ENCODE measurements at regions not wholly inside any gene's neighbourhood (a gene's known extent, or its start where the extent isn't known, plus 50 kb on each side); places are given as distances from the start of the nearest gene placed in this dataset.

DNA sequence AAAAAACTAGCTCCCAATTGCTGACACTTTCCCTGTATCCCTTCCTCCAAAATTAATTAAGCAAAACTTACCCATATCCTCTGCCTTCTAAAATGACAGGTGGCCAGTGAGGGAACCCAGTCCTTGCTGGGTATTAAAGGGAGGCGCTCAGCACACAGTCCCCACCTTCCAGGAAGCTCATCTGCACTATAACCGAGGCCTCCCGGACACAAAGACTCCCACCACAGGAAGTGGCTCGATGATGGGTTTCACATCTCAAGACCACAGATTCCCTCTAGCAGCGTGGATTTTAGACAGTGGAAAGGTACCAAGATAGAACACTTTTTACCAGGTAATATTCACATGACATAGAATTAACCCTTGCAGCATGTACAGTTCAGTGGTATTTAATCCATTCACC lies 126.8 kb upstream of the NCOR2 start:
- H3K4me3 ChIP-seq: peak overlapping the region in 1 of 10 experiments; percentile 18; a peak in 1 of 20 replicates
- peaks cover 0 to 9% (median 0%) of the 10 kb centered on the region in 11 experiments; a peak in 1 of 22 replicates for H3K36me3 ChIP-seq
- H3K4me2 ChIP-seq: peak overlapping the region; percentile 74 to 92 (median 82)
- peaks cover 18 to 30% (median 23%) of the 10 kb centered on the region in 11 experiments for H3K9me3 ChIP-seq (replicated peaks in 1 of 11)
- no peaks in the 10 kb centered on the region; a peak in 2 of 22 replicates for H3K27me3 ChIP-seq
- peaks cover 33 to 56% (median 50%) of the 10 kb centered on the region in 10 experiments for H3K4me1 ChIP-seq
- peak overlapping the region in 5 of 11 experiments; percentile 17 to 40 (median 25); a peak in 4 of 22 replicates for H3K27ac ChIP-seq
- no peaks in the 10 kb centered on the region for H4K20me1 ChIP-seq
- H3K9ac ChIP-seq: peak overlapping the region in 2 of 11 experiments; percentile 5 to 16; a peak in 1 of 22 replicates
- no peak for TF ChIP-seq Cebpa-rat (IDR thresholded peaks at IDR 0.05)

DNA sequence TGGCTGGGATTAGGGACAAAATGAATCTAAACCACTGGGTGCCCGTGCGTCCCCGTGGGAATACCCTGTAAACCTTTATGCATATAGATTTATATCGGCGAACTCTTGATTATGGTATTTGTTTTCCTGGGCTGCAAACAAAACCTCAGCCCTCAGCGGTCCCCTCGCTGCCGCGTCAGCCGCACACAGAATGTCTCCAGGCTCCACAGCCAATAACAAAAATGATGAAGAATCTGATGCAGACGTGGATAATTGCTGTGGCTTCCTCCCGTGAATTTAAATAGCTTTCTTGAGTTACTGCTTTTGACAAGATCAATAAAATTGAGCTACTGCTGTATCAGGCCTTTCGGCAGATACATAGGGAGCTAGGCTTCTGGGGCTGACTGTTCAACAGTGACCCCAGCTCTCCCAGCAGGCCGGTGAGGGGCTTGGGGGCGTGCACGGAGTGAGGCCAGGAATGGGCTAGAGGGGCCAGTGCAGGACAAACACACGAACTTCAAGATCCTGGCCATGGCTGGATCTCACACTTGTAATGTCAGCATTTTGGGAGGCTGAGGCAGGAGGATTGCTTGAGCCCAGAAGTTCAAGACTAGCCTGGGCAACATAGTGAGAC lies 125.8 kb upstream of the NCOR2 start:
- no peak overlapping the region for H3K9ac ChIP-seq
- H3K9me3 ChIP-seq (replicated peaks in 1 of 11): peaks cover 18 to 30% (median 23%) of the 10 kb centered on the region in 11 experiments
- no peak for TF ChIP-seq Cebpa-rat (IDR thresholded peaks at IDR 0.05)
- peak overlapping the region in 9 of 11 experiments; percentile 74 to 92 (median 82); a peak in 13 of 22 replicates for H3K4me2 ChIP-seq
- H4K20me1 ChIP-seq: no peaks in the 10 kb centered on the region
- peaks cover 0 to 9% (median 0%) of the 10 kb centered on the region in 11 experiments; a peak in 1 of 22 replicates for H3K36me3 ChIP-seq
- H3K27ac ChIP-seq: peak overlapping the region in 2 of 11 experiments; percentile 22 to 40; a peak in 3 of 22 replicates
- peaks cover 43 to 65% (median 60%) of the 10 kb centered on the region in 10 experiments for H3K4me1 ChIP-seq
- no peak overlapping the region for H3K4me3 ChIP-seq
- H3K27me3 ChIP-seq: no peaks in the 10 kb centered on the region; a peak in 1 of 22 replicates

DNA sequence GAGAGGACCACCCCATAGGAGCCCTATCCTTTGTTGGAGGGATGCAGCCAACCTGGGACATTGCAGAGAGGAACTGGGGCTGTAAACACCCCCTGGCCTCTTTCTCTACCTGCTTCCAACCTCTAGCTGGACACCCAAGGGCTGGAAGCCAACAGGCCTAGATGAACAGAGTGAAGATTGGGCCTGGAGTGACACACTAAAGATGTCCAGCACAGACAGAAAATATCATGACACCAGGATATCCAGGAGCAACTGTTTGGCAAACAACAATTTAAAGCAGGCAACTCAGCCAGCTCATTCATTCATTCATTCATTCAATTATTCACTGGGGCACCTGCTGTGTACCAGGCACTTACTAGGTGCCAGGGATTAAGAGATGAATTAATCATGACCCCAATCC lies 125.0 kb upstream of the NCOR2 start:
- H4K20me1 ChIP-seq: no peaks in the 10 kb centered on the region
- H3K27me3 ChIP-seq: no peaks in the 10 kb centered on the region
- H3K9ac ChIP-seq: no peak overlapping the region
- no peak overlapping the region for H3K4me3 ChIP-seq
- H3K36me3 ChIP-seq: peaks cover 0 to 9% (median 0%) of the 10 kb centered on the region in 11 experiments; a peak in 1 of 22 replicates
- peaks cover 18 to 30% (median 23%) of the 10 kb centered on the region in 11 experiments for H3K9me3 ChIP-seq (replicated peaks in 1 of 11)
- no peak overlapping the region for H3K4me2 ChIP-seq
- H3K4me1 ChIP-seq: peaks cover 51 to 72% (median 68%) of the 10 kb centered on the region in 10 experiments
- TF ChIP-seq Cebpa-rat (IDR thresholded peaks at IDR 0.05): no peak
- no peak overlapping the region for H3K27ac ChIP-seq

DNA sequence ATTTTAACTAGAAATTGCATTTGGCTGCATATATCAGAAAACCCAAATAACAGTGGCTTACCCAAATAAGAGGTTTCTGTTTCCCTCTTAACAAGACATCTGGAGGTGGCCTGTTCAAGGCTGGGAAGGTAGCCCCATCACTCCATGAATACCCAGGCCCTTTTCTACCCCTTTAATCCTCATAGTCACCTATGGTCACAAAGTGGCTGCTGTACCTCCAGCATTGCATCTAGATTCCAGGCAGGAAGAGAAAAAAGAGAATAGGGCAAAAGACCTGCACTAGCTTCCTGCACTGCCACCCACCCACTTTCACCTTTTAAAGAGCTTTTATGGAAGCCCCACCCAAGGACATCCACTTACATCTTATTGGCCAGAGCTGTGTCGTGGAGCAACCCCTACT lies 124.0 kb upstream of the NCOR2 start:
- H3K4me2 ChIP-seq: no peak overlapping the region
- peaks cover 18 to 25% (median 21%) of the 10 kb centered on the region in 11 experiments for H3K9me3 ChIP-seq (replicated peaks in 1 of 11)
- H3K27me3 ChIP-seq: no peaks in the 10 kb centered on the region
- H4K20me1 ChIP-seq: no peaks in the 10 kb centered on the region
- no peak overlapping the region for H3K9ac ChIP-seq
- no peak overlapping the region for H3K27ac ChIP-seq
- peaks cover 0 to 9% (median 0%) of the 10 kb centered on the region in 11 experiments; a peak in 1 of 22 replicates for H3K36me3 ChIP-seq
- peaks cover 58 to 73% (median 70%) of the 10 kb centered on the region in 10 experiments for H3K4me1 ChIP-seq
- H3K4me3 ChIP-seq: no peak overlapping the region
- TF ChIP-seq Cebpa-rat (IDR thresholded peaks at IDR 0.05): no peak

DNA sequence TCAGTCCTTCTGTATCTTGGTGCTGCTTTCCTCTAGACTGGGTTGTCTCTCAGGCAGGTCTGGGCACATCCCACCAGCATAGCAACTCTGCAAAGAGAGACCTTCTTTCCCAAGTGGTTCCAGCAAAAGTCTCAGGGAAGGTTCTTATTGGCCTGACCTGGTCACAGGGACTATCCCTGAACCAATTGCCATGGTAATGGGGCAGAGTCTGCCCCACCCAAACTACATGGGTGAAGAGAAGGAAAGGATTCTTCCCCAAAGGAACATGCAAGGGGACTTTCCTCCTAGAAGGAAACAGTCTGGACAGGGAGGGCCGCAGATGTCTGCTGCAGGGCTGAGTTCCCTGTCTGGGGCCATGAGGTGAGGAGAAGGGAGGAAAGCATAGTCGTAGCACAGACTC lies 122.2 kb upstream of the NCOR2 start:
- Histone ChIP-seq H4K20me1 (no peaks in the 10 kb centered on the region), H3K4me2 (peak overlapping the region; percentile 66 to 95 (median 79); a peak in 18 of 22 replicates), H3K4me3 (no peak overlapping the region), H3K9me3 (replicated peaks in 1 of 11) (peaks cover 18 to 25% (median 21%) of the 10 kb centered on the region in 11 experiments), H3K9ac (no peak overlapping the region), H3K27me3 (no peaks in the 10 kb centered on the region), H3K4me1 (peaks cover 68 to 76% (median 73%) of the 10 kb centered on the region in 10 experiments), H3K27ac (peak overlapping the region in 4 of 11 experiments; percentile 44 to 84 (median 78); a peak in 5 of 22 replicates), H3K36me3 (peaks cover 0 to 9% (median 0%) of the 10 kb centered on the region in 11 experiments; a peak in 1 of 22 replicates)
- no peak for TF ChIP-seq Cebpa-rat (IDR thresholded peaks at IDR 0.05)

DNA sequence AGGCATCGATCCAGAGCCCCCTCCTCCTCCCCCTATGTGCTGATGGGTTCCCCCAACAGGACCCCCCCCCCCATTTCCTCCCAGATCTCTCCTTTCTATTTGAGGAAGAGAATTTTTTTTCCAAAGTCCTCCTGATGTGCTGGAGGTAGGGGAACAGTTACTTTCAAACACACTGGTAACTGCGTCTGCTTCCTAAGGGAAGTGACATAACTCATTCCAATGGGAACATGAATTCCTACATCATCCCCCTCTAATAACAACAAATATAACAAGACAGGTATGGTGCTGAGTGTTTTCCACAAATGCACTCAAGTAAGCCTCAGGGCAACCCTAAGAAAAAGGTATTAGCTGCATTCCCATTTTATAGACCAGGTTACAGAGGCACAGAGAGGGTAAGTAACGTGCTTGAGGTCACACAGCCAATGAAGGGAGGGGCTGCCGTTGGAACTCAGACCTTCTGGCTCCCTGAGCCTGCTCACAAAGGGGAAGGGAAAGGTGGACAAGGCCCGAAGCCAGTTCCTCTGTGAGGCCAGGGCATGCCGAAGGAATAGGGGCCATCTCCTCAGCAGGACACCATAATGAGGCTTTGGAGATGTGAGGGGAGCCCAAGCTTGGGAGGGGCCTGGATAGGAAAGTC lies 121.1 kb upstream of the NCOR2 start:
- Histone ChIP-seq H3K36me3 (peaks cover 0 to 9% (median 0%) of the 10 kb centered on the region in 11 experiments; a peak in 1 of 22 replicates), H3K4me2 (peak overlapping the region; percentile 66 to 95 (median 79)), H3K27ac (peak overlapping the region in 10 of 11 experiments; percentile 29 to 84 (median 76); a peak in 19 of 22 replicates), H3K4me1 (peaks cover 65 to 76% (median 71%) of the 10 kb centered on the region in 10 experiments), H4K20me1 (no peaks in the 10 kb centered on the region), H3K9me3 (replicated peaks in 1 of 11) (peaks cover 18 to 24% (median 21%) of the 10 kb centered on the region in 11 experiments), H3K27me3 (no peaks in the 10 kb centered on the region), H3K9ac (peak overlapping the region in 10 of 11 experiments; percentile 11 to 75 (median 64); a peak in 17 of 22 replicates), H3K4me3 (peak overlapping the region in 3 of 10 experiments; percentile 18 to 32 (median 24); a peak in 5 of 20 replicates)
- TF ChIP-seq Cebpa-rat (IDR thresholded peaks at IDR 0.05): no peak

DNA sequence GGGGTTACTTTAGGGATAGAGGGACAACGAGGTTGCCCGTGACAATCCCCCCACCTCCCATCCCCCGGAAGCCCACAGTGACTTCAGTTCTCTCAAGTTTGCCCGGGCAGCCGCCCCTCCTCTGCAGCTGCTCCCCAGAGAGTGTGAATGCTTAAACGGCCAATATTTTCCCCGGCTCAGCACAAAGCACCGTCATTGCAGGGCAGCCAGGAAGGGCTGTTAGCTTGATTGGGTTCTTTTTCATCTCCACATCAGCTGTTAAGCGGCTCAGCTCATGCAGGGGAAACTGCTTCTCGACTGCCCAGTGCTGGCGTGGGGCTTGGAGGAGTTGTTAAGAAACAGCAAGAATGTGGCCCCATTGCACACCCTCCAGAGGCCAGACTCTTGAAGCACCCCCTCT lies 120.5 kb upstream of the NCOR2 start:
- no peak for TF ChIP-seq Cebpa-rat (IDR thresholded peaks at IDR 0.05)

DNA sequence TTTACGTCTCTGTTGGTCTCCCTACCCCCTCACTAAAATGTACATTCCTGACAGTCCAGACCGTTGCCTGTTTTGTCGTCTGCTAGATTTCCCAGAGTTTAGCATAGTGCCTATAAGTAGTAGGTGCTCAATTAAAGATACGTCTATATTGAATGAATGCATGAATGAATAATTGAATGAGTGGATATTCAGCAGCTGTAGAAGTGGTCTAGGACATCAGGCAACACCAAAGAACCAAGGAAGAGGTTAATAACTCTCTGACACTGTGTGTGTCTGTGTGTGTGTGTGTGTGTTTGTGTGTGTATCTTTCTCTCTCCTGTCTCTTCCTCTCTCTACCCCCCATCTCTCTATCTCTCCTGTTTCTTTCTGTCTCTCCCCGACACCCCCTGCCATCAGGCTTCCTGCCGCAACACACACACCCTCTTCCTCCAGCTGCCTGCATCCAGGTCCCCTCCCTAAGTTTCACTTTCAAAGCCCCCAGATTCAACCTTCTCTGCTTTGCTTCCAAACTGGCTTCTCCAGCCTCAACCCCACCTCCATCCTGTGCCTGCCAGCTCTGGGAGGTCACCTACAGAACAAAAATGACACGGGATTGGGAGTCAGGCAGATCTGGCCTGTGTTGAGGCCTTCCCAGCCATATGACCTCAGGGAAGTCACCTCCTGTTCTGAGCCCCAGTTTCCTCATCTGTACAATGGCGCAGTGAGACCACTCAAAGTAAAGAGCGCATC lies 119.9 kb upstream of the NCOR2 start:
- Histone ChIP-seq H3K4me1 (peaks cover 72 to 83% (median 79%) of the 10 kb centered on the region in 10 experiments), H3K9me3 (replicated peaks in 1 of 11) (peaks cover 11 to 13% (median 12%) of the 10 kb centered on the region in 11 experiments), H3K4me3 (peak overlapping the region in 7 of 10 experiments; percentile 18 to 32 (median 27); a peak in 9 of 20 replicates), H3K27ac (peak overlapping the region in 10 of 11 experiments; percentile 29 to 84 (median 76); a peak in 21 of 22 replicates), H4K20me1 (no peaks in the 10 kb centered on the region), H3K27me3 (no peaks in the 10 kb centered on the region), H3K36me3 (peaks cover 0 to 5% (median 0%) of the 10 kb centered on the region in 11 experiments; a peak in 1 of 22 replicates), H3K9ac (peak overlapping the region in 10 of 11 experiments; percentile 11 to 75 (median 64); a peak in 18 of 22 replicates), H3K4me2 (peak overlapping the region; percentile 66 to 95 (median 79))
- no peak for TF ChIP-seq Cebpa-rat (IDR thresholded peaks at IDR 0.05)

More for the DNA sequence above, 120.5 kb upstream of the NCOR2 start:
- Histone ChIP-seq H3K9ac (peak overlapping the region in 10 of 11 experiments; percentile 11 to 75 (median 64); a peak in 18 of 22 replicates), H3K27ac (peak overlapping the region in 10 of 11 experiments; percentile 29 to 84 (median 76); a peak in 21 of 22 replicates), H4K20me1 (no peaks in the 10 kb centered on the region), H3K4me2 (peak overlapping the region; percentile 66 to 95 (median 79)), H3K4me3 (peak overlapping the region in 7 of 10 experiments; percentile 18 to 32 (median 27); a peak in 8 of 20 replicates), H3K36me3 (peaks cover 0 to 9% (median 0%) of the 10 kb centered on the region in 11 experiments; a peak in 1 of 22 replicates), H3K27me3 (no peaks in the 10 kb centered on the region), H3K4me1 (peaks cover 66 to 77% (median 74%) of the 10 kb centered on the region in 10 experiments), H3K9me3 (replicated peaks in 1 of 11) (peaks cover 16 to 19% (median 17%) of the 10 kb centered on the region in 11 experiments)
